Tibial nerve (tissue), 4 donors: ENCODE measurements at regions not wholly inside any gene's neighbourhood (a gene's known extent, or its start where the extent isn't known, plus 50 kb on each side); places are given as distances from the start of the nearest gene placed in this dataset.
"Not testable (repeated sequence)": the region's sequence is repeated elsewhere in the genome, so short reads cannot be mapped to it uniquely, and the experiment has no call there.

ENCODE experiments used
- DNase-seq, 2 donors: peaks; one replicate each; pipeline ENCODE4 v3.0.0-alpha.2; 2019; ENCODE audit warnings: low spot score in 2 of 2
- H3K27ac ChIP-seq, 4 donors: fragments of 200-600 bp; sonication (generic) in 3 of 4; one replicate each; pipeline ENCODE4 v1.5.1; 2017 to 2019; ENCODE audit warnings: mild to moderate bottlenecking in 1 of 4
- H3K27me3 ChIP-seq, 2 donors: fragments of 200-600 bp; sonication (generic) in 1 of 2; one replicate each; pipeline versions ENCODE4 v1.5.1 to v1.6.0; 2017 to 2019
- H3K36me3 ChIP-seq, 3 donors: fragments of 200-600 bp; sonication (generic); one replicate each; pipeline ENCODE4 v1.5.1; 2018 to 2019
- H3K4me1 ChIP-seq, 4 donors: fragments of 200-600 bp; sonication (generic) in 3 of 4; one replicate each; pipeline ENCODE4 v1.5.1; 2017 to 2019
- H3K4me3 ChIP-seq, 4 donors: fragments of 200-600 bp; sonication (generic) in 3 of 4; one replicate each; pipeline ENCODE4 v1.5.1; 2017 to 2019; ENCODE audit warnings: mild to moderate bottlenecking in 1 of 4, moderate library complexity in 1 of 4
- H3K9me3 ChIP-seq, 4 donors: fragments of 200-600 bp; sonication (generic) in 3 of 4; one replicate each; pipeline ENCODE4 v1.5.1; 2017 to 2019
- EP300 ChIP-seq, 2 donors: sonication (generic); formaldehyde crosslinking; IDR thresholded peaks; one replicate each; pipeline ENCODE4 v1.6.1; 2017; ENCODE audit warnings: antibody characterized with exemption in 2 of 2, mild to moderate bottlenecking in 1 of 2
- POLR2A ChIP-seq, 2 donors: fragments of 450-650 bp; IDR thresholded peaks; one replicate each; pipeline ENCODE4 v1.6.1; 2017; ENCODE audit warnings: antibody characterized with exemption in 2 of 2, mild to moderate bottlenecking in 2 of 2, moderate library complexity in 2 of 2
- WGBS, 2 donors: methylation state at CpG; one replicate each; pipeline ENCODE4 v1.1.5; 2018; 5-methylcytosine and 5-hydroxymethylcytosine counted together
- TF ChIP-seq, protein P1 (sequence below), 5 experiments: fragments of 200-600 bp in 3 of 5; fragments of 450-650 bp in 2 of 5; sonication (generic) in 3 of 5; IDR thresholded peaks; one replicate each; pipeline ENCODE4 v1.5.1; 2016 to 2019; ENCODE audit warnings: antibody characterized with exemption in 5 of 5, mild to moderate bottlenecking in 3 of 5, moderate library complexity in 2 of 5

DNA sequence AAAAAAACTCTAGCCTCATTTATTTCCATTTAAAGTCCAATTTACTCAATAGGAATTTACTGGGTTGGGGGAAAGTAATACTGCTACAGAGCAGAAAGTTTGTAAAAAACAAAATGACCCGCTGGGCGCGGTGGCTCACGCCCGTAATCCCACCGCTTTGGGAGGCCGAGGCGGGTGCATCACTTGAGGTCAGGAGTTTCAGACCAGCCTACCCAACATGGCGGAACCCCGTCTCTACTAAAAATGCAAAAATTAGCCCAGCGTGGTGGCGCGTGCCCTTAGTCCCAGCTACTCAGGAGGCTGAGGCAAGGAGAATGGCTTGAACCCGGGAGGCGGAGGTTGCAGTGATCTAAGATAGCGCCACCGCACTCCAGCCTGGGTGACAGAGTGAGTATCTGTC lies 745.6 kb downstream of the SLITRK1 start:
- Histone ChIP-seq H3K36me3 (no peaks in the 10 kb centered on the region), H3K27ac (no peak overlapping the region), H3K27me3 (no peaks in the 10 kb centered on the region), H3K4me3 (no peak overlapping the region), H3K9me3 (peaks cover 0 to 4% (median 0%) of the 10 kb centered on the region in 4 donors), H3K4me1 (no peaks in the 10 kb centered on the region)
- 92 to 96% methylated on average over 17 of the region's 17 CpGs for WGBS, 2 donors
- TF ChIP-seq POLR2A (IDR thresholded peaks at IDR 0.05) (no peak), EP300 (IDR thresholded peaks at IDR 0.05) (no peak)
- TF ChIP-seq, protein P1, sequence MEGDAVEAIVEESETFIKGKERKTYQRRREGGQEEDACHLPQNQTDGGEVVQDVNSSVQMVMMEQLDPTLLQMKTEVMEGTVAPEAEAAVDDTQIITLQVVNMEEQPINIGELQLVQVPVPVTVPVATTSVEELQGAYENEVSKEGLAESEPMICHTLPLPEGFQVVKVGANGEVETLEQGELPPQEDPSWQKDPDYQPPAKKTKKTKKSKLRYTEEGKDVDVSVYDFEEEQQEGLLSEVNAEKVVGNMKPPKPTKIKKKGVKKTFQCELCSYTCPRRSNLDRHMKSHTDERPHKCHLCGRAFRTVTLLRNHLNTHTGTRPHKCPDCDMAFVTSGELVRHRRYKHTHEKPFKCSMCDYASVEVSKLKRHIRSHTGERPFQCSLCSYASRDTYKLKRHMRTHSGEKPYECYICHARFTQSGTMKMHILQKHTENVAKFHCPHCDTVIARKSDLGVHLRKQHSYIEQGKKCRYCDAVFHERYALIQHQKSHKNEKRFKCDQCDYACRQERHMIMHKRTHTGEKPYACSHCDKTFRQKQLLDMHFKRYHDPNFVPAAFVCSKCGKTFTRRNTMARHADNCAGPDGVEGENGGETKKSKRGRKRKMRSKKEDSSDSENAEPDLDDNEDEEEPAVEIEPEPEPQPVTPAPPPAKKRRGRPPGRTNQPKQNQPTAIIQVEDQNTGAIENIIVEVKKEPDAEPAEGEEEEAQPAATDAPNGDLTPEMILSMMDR (IDR thresholded peaks at IDR 0.05), result no peak
- DNase-seq, result no peak

- H3K4me3 ChIP-seq, result no peak overlapping the region
- TF ChIP-seq EP300 (IDR thresholded peaks at IDR 0.05) (no peak), POLR2A (IDR thresholded peaks at IDR 0.05) (no peak)
- TF ChIP-seq, protein P1 (IDR thresholded peaks at IDR 0.05), result no peak
- no peak for DNase-seq
- H3K9me3 ChIP-seq, result no peaks in the 10 kb centered on the region
- H3K27me3 ChIP-seq, result no peaks in the 10 kb centered on the region
- no peaks in the 10 kb centered on the region for H3K36me3 ChIP-seq
- 18 to 59% methylated on average over 1 of the region's 1 CpG for WGBS, 2 donors
- H3K4me1 ChIP-seq, result no peaks in the 10 kb centered on the region
- no peak overlapping the region for H3K27ac ChIP-seq
Measured at GRCh38 chr13:83125791-83126190, 756.5 kb downstream of the SLITRK1 start.

DNA sequence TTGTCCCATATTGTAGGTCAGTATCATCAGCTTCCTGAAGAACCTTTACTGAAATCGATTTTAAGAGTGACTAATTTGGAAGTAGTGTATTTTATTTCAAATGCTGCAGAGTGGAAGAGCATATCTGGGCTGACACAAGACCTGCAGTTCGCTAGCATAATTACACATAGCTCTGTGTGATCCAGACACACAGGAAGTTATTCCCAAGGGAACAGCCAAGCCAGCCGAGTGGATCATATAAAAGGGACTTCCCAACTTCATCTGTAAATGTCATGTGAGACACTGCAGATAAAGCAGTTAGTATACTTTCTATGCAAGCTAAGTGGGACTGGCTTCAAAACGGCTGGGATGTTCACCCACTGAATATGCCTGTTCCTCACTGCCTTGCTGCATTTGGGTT lies 760.4 kb downstream of the SLITRK1 start:
- TF ChIP-seq EP300 (IDR thresholded peaks at IDR 0.05) (no peak), POLR2A (IDR thresholded peaks at IDR 0.05) (no peak)
- TF ChIP-seq, protein P1 (IDR thresholded peaks at IDR 0.05), result no peak
- no peak overlapping the region for H3K4me3 ChIP-seq
- no peak overlapping the region for H3K27ac ChIP-seq
- H3K9me3 ChIP-seq, result no peaks in the 10 kb centered on the region
- no peak for DNase-seq
- no peaks in the 10 kb centered on the region for H3K36me3 ChIP-seq
- WGBS, 2 donors, result 63 to 66% methylated on average over 4 of the region's 4 CpGs
- no peaks in the 10 kb centered on the region for H3K27me3 ChIP-seq
- no peaks in the 10 kb centered on the region for H3K4me1 ChIP-seq

GRCh38 chr13:83117046-83117445 lies 765.2 kb downstream of the SLITRK1 start:
- H3K4me1 ChIP-seq, result no peaks in the 10 kb centered on the region
- WGBS, 2 donors, result 76% methylated on average over 4 of the region's 4 CpGs
- no peak for TF ChIP-seq POLR2A (IDR thresholded peaks at IDR 0.05)
- no peak for TF ChIP-seq EP300 (IDR thresholded peaks at IDR 0.05)
- TF ChIP-seq, protein P1 (IDR thresholded peaks at IDR 0.05), result no peak
- no peaks in the 10 kb centered on the region for H3K36me3 ChIP-seq
- H3K4me3 ChIP-seq, result no peak overlapping the region
- DNase-seq, result no peak
- H3K9me3 ChIP-seq, result no peaks in the 10 kb centered on the region
- no peaks in the 10 kb centered on the region for H3K27me3 ChIP-seq
- no peak overlapping the region for H3K27ac ChIP-seq

GRCh38 chr13:83101574-83102247 lies 780.6 kb downstream of the SLITRK1 start:
- not testable (repeated sequence) for H3K27ac ChIP-seq, DNase-seq, H3K27me3 ChIP-seq, H3K4me1 ChIP-seq, H3K4me3 ChIP-seq, H3K9me3 ChIP-seq, H3K36me3 ChIP-seq
- WGBS, 2 donors, result 78 to 85% methylated on average over 5 of the region's 5 CpGs

DNA sequence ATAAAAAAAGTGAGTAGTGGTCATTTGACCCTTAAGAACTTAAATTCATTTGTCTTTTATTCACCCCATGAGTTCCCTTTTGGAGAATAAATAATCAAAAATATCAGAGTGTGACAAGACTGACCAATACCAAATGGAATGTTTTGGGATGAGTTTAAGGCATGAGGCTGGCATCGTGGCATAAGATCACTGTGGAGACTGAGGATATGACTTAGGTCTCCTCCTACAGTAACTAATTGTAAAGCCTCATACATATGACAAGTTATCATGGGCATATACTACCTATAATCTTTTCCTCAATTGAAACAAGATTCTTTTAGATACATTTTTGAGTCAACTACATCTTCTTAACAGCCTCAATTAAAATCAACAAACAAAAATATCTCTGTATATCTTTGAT lies 782.0 kb downstream of the SLITRK1 start:
- Histone ChIP-seq H3K9me3 (no peaks in the 10 kb centered on the region), H3K36me3 (no peaks in the 10 kb centered on the region), H3K4me3 (no peak overlapping the region), H3K27me3 (no peaks in the 10 kb centered on the region), H3K27ac (no peak overlapping the region), H3K4me1 (no peaks in the 10 kb centered on the region)
- TF ChIP-seq, protein P1 (IDR thresholded peaks at IDR 0.05), result no peak
- no peak for TF ChIP-seq EP300 (IDR thresholded peaks at IDR 0.05)
- no peak for TF ChIP-seq POLR2A (IDR thresholded peaks at IDR 0.05)
- 73% methylated on average over 1 of the region's 1 CpG for WGBS, 2 donors
- DNase-seq, result no peak
